ENCODE measurements at regions not wholly inside any gene's neighbourhood (a gene's known extent, or its start where the extent isn't known, plus 50 kb on each side); places are given as distances from the start of the nearest gene placed in this dataset.
"Not testable (repeated sequence)": the region's sequence is repeated elsewhere in the genome, so short reads cannot be mapped to it uniquely, and the experiment has no call there.

DNA sequence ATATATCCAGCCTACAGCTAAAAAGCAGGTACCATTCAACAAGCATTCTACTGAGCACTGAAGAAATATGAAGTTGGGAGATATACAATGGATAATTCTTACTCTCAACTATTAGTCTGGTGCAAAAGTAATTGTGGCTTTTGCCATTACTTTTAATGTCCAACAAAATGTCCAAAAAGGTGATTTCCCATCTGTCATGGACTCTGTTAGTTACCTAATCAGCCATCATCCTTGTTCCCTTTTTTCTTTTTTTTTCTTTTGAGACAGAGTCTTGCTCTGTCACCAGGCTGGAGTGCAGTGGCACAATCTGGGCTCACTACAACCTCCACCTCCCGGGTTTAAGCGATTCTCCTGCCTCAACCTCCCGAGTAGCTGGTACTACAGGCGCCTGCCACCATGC lies 76.6 kb upstream of the MON1B start:
- TF ChIP-seq, protein P1, sequence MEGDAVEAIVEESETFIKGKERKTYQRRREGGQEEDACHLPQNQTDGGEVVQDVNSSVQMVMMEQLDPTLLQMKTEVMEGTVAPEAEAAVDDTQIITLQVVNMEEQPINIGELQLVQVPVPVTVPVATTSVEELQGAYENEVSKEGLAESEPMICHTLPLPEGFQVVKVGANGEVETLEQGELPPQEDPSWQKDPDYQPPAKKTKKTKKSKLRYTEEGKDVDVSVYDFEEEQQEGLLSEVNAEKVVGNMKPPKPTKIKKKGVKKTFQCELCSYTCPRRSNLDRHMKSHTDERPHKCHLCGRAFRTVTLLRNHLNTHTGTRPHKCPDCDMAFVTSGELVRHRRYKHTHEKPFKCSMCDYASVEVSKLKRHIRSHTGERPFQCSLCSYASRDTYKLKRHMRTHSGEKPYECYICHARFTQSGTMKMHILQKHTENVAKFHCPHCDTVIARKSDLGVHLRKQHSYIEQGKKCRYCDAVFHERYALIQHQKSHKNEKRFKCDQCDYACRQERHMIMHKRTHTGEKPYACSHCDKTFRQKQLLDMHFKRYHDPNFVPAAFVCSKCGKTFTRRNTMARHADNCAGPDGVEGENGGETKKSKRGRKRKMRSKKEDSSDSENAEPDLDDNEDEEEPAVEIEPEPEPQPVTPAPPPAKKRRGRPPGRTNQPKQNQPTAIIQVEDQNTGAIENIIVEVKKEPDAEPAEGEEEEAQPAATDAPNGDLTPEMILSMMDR (IDR thresholded peaks at IDR 0.05; ENCODE audit: poor library complexity), result not testable (repeated sequence)
- TF ChIP-seq EZH2 (IDR thresholded peaks at IDR 0.05; ENCODE audit: borderline replicate concordance); EZH2phosphoT487 (IDR thresholded peaks at IDR 0.05; ENCODE audit: low read depth, severe bottlenecking, unreplicated experiment): not testable (repeated sequence)

Measured in hepatocyte (in vitro differentiated cells).